H9 (cell line): ENCODE measurements at regions not wholly inside any gene's neighbourhood (a gene's known extent, or its start where the extent isn't known, plus 50 kb on each side); places are given as distances from the start of the nearest gene placed in this dataset.

Experiments used
- DNase-seq: peaks from one replicate; pipeline ENCODE4 v3.0.0-alpha.2; 2017
- H2AFZ ChIP-seq: one replicate; pipeline ENCODE4 v1.6.1; 2013; ENCODE audit warnings: mild to moderate bottlenecking, low read length, control low read depth, moderate library complexity
- H2AK5ac ChIP-seq: 2 replicates; pipeline ENCODE4 v1.6.1; 2013; ENCODE audit warnings: low read length, control low read depth, mixed read lengths; ENCODE audit not compliant: insufficient read length
- H2BK120ac ChIP-seq: one replicate; pipeline ENCODE4 v1.6.1; 2013; ENCODE audit warnings: low read depth, mild to moderate bottlenecking, low read length, control low read depth, inconsistent platforms; ENCODE audit not compliant: poor library complexity, severe bottlenecking
- H2BK12ac ChIP-seq: 2 replicates; pipeline ENCODE4 v1.6.1; 2013; ENCODE audit warnings: low read length, control low read depth, mixed read lengths, low read depth; ENCODE audit not compliant: insufficient read length
- H2BK15ac ChIP-seq: 2 replicates; pipeline ENCODE4 v1.6.1; 2013; ENCODE audit warnings: low read depth, low read length, control low read depth
- H2BK20ac ChIP-seq: one replicate; pipeline ENCODE4 v1.6.1; 2013; ENCODE audit warnings: low read depth, mild to moderate bottlenecking, low read length, control low read depth, inconsistent platforms; ENCODE audit not compliant: poor library complexity, severe bottlenecking
- H2BK5ac ChIP-seq: 2 replicates; pipeline ENCODE4 v1.6.1; 2013; ENCODE audit warnings: low read length, control low read depth, mixed read lengths; ENCODE audit not compliant: insufficient read length
- H3K14ac ChIP-seq: 2 replicates; pipeline ENCODE4 v1.6.1; 2013; ENCODE audit warnings: low read length, control low read depth; ENCODE audit not compliant: insufficient read depth
- H3K18ac ChIP-seq: 2 replicates; pipeline ENCODE4 v1.6.1; 2013; ENCODE audit warnings: low read depth, mild to moderate bottlenecking, mixed read lengths, low read length, control low read depth; ENCODE audit not compliant: insufficient read length
- H3K23ac ChIP-seq: 2 replicates; pipeline ENCODE4 v1.6.1; 2013; ENCODE audit warnings: low read length, control low read depth, mixed read lengths, low read depth; ENCODE audit not compliant: insufficient read length
- H3K23me2 ChIP-seq: 2 replicates; pipeline ENCODE4 v1.6.1; 2013; ENCODE audit warnings: low read depth, mild to moderate bottlenecking, mixed read lengths, low read length, control low read depth; ENCODE audit not compliant: insufficient read length, poor library complexity, severe bottlenecking
- H3K27ac ChIP-seq: 2 replicates; pipeline ENCODE4 v1.5.1; 2013; ENCODE audit warnings: low read length, control low read depth, mixed read lengths, low read depth; ENCODE audit not compliant: insufficient read length
- H3K27me3 ChIP-seq: 2 replicates; pipeline ENCODE4 v1.6.1; 2013; ENCODE audit warnings: low read length, control low read depth, inconsistent platforms; ENCODE audit not compliant: insufficient read depth
- H3K4ac ChIP-seq: 2 replicates; pipeline ENCODE4 v1.6.1; 2013; ENCODE audit warnings: low read depth, mild to moderate bottlenecking, control low read depth, inconsistent platforms, low read length, moderate library complexity
- H3K4me1 ChIP-seq: 2 replicates; pipeline ENCODE4 v1.6.1; 2013; ENCODE audit warnings: low read length, control low read depth, inconsistent platforms; ENCODE audit not compliant: insufficient read depth
- H3K4me2 ChIP-seq: 2 replicates; pipeline ENCODE4 v1.6.1; 2013; ENCODE audit warnings: low read length, control low read depth, mixed read lengths; ENCODE audit not compliant: insufficient read length, insufficient read depth
- H3K56ac ChIP-seq: 2 replicates; pipeline ENCODE4 v1.6.1; 2013; ENCODE audit warnings: low read depth, mild to moderate bottlenecking, mixed read lengths, low read length, control low read depth; ENCODE audit not compliant: insufficient read length
- H3K79me1 ChIP-seq: 2 replicates; pipeline ENCODE4 v1.6.1; 2013; ENCODE audit warnings: low read depth, mild to moderate bottlenecking, moderate library complexity, low read length, control low read depth, inconsistent platforms; ENCODE audit not compliant: insufficient read depth, poor library complexity, severe bottlenecking
- H3K79me2 ChIP-seq: 2 replicates; pipeline ENCODE4 v1.6.1; 2013; ENCODE audit warnings: low read length, control low read depth, inconsistent platforms; ENCODE audit not compliant: insufficient read depth
- H3K9ac ChIP-seq: 2 replicates; pipeline ENCODE4 v1.6.1; 2013; ENCODE audit warnings: low read length, control low read depth, mixed read lengths; ENCODE audit not compliant: insufficient read length; ENCODE audit errors: extremely low read depth
- H3K9me3 ChIP-seq: one replicate; pipeline ENCODE4 v1.6.1; 2013; ENCODE audit warnings: low read depth, low read length, inconsistent platforms; ENCODE audit not compliant: control insufficient read depth
- H3T11ph ChIP-seq: one replicate; pipeline ENCODE4 v1.6.1; 2013; ENCODE audit warnings: mild to moderate bottlenecking, low read length, control low read depth, inconsistent platforms
- H4K20me1 ChIP-seq: one replicate; pipeline ENCODE4 v1.6.1; 2013; ENCODE audit not compliant: control insufficient read depth, insufficient read length, insufficient read depth
- H4K5ac ChIP-seq: 2 replicates; pipeline ENCODE4 v1.6.1; 2013; ENCODE audit warnings: low read depth, mild to moderate bottlenecking, mixed read lengths, low read length, control low read depth; ENCODE audit not compliant: insufficient read length
- H4K8ac ChIP-seq: replicated peaks from 2 replicates; pipeline ENCODE4 v1.6.1; 2013; ENCODE audit warnings: low read length, control low read depth, mixed read lengths, low read depth; ENCODE audit not compliant: insufficient read length
- H4K91ac ChIP-seq: 2 replicates; pipeline ENCODE4 v1.6.1; 2013; ENCODE audit warnings: low read depth, mild to moderate bottlenecking, moderate library complexity, mixed read lengths, low read length, control low read depth; ENCODE audit not compliant: insufficient read length
- H3K27ac Mint-ChIP-seq, 3 experiments: 2 replicates in 2 of 3; 3 replicates in 1 of 3; pipeline ENCODE4 v1.8.0; 2020 to 2021; ENCODE audit warnings: mixed read lengths in 3 of 3, mild to moderate bottlenecking in 1 of 3, moderate library complexity in 1 of 3
- H3K27me3 Mint-ChIP-seq: 2 replicates; pipeline ENCODE4 v1.8.0; 2021; ENCODE audit warnings: low read depth, mild to moderate bottlenecking, moderate library complexity, mixed read lengths
- H3K36me3 Mint-ChIP-seq, 3 experiments: 2 replicates in 2 of 3; 3 replicates in 1 of 3; pipeline ENCODE4 v1.8.0; 2020 to 2021; ENCODE audit warnings: low read depth in 3 of 3, mixed read lengths in 3 of 3; ENCODE audit not compliant: insufficient read depth in 1 of 3
- H3K4me1 Mint-ChIP-seq, 2 experiments: 2 replicates each; pipeline ENCODE4 v1.8.0; 2020; ENCODE audit warnings: mixed read lengths in 2 of 2
- H3K4me3 Mint-ChIP-seq, 2 experiments: 2 replicates in 1 of 2; 3 replicates in 1 of 2; pipeline ENCODE4 v1.8.0; 2020 to 2021; ENCODE audit warnings: mild to moderate bottlenecking in 2 of 2, mixed read lengths in 2 of 2, moderate library complexity in 1 of 2
- H3K9me3 Mint-ChIP-seq, 2 experiments: 2 replicates in 1 of 2; 3 replicates in 1 of 2; pipeline ENCODE4 v1.8.0; 2020; ENCODE audit warnings: mild to moderate bottlenecking in 2 of 2, mixed read lengths in 2 of 2, moderate library complexity in 1 of 2
- whole genome bisulfite sequencing: extraction: QIAGEN DNeasy Blood & Tissue Kit; methylation state at CpG from one replicate; pipeline ENCODE4 v1.1.7; 2013; ENCODE audit warnings: missing lambda C conversion rate, low lambda C conversion rate, mixed read lengths; ENCODE audit not compliant: insufficient read length; ENCODE audit errors: extremely low coverage; 5-methylcytosine and 5-hydroxymethylcytosine counted together
- TF ChIP-seq, protein P1 (sequence below): fragments of 200-600 bp; sonication (generic); conservative IDR thresholded peaks from 3 replicates; pipeline ENCODE4 v1.8.0; 2021; ENCODE audit warnings: antibody characterized with exemption, mild to moderate bottlenecking

GRCh38 chr7:25054819-25055519 is 70.1 kb downstream of the CYCS start:
- Histone ChIP-seq H3K79me1 (no peaks in the 10 kb centered on the region), H2AK5ac (no peak overlapping the region), H3K9me3 (no peaks in the 10 kb centered on the region), H3K4ac (no peak overlapping the region), H2BK12ac (no peak overlapping the region), H4K8ac (no peak overlapping the region), H3K14ac (no peak overlapping the region), H2BK20ac (no peak overlapping the region), H3K79me2 (no peaks in the 10 kb centered on the region), H4K20me1 (no peaks in the 10 kb centered on the region), H3K9ac (no peak overlapping the region), H3K23me2 (no peaks in the 10 kb centered on the region), H2BK120ac (no peak overlapping the region), H2BK5ac (no peak overlapping the region), H2AFZ (no peak overlapping the region), H3K18ac (no peak overlapping the region), H4K91ac (no peak overlapping the region), H3T11ph (no peak overlapping the region), H3K56ac (no peak overlapping the region), H4K5ac (no peak overlapping the region), H3K27ac (no peak overlapping the region), H3K23ac (no peak overlapping the region), H3K4me2 (no peak overlapping the region), H2BK15ac (no peak overlapping the region), H3K27me3 (no peaks in the 10 kb centered on the region), H3K4me1 (no peaks in the 10 kb centered on the region)
- H3K36me3 Mint-ChIP-seq: no peaks in the 10 kb centered on the region
- peaks cover 10 to 12% of the 10 kb centered on the region in 2 experiments for H3K4me1 Mint-ChIP-seq
- H3K27me3 Mint-ChIP-seq: peaks cover 2% of the 10 kb centered on the region
- DNase-seq: no peak
- WGBS: no CpG with 5 or more reads among the region's 6 CpGs
- peak overlapping the region in 1 of 3 experiments; percentile 22; a peak in 2 of 7 replicates for H3K27ac Mint-ChIP-seq
- TF ChIP-seq, protein P1, sequence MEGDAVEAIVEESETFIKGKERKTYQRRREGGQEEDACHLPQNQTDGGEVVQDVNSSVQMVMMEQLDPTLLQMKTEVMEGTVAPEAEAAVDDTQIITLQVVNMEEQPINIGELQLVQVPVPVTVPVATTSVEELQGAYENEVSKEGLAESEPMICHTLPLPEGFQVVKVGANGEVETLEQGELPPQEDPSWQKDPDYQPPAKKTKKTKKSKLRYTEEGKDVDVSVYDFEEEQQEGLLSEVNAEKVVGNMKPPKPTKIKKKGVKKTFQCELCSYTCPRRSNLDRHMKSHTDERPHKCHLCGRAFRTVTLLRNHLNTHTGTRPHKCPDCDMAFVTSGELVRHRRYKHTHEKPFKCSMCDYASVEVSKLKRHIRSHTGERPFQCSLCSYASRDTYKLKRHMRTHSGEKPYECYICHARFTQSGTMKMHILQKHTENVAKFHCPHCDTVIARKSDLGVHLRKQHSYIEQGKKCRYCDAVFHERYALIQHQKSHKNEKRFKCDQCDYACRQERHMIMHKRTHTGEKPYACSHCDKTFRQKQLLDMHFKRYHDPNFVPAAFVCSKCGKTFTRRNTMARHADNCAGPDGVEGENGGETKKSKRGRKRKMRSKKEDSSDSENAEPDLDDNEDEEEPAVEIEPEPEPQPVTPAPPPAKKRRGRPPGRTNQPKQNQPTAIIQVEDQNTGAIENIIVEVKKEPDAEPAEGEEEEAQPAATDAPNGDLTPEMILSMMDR: no peak
- no peak overlapping the region for H3K4me3 Mint-ChIP-seq
- peaks cover 2 to 7% of the 10 kb centered on the region in 2 experiments; a peak in 2 of 5 replicates for H3K9me3 Mint-ChIP-seq
